ENCODE measurements at regions not wholly inside any gene's neighbourhood (a gene's known extent, or its start where the extent isn't known, plus 50 kb on each side); places are given as distances from the start of the nearest gene placed in this dataset.
"Not testable (repeated sequence)": the region's sequence is repeated elsewhere in the genome, so short reads cannot be mapped to it uniquely, and the experiment has no call there.

DNA sequence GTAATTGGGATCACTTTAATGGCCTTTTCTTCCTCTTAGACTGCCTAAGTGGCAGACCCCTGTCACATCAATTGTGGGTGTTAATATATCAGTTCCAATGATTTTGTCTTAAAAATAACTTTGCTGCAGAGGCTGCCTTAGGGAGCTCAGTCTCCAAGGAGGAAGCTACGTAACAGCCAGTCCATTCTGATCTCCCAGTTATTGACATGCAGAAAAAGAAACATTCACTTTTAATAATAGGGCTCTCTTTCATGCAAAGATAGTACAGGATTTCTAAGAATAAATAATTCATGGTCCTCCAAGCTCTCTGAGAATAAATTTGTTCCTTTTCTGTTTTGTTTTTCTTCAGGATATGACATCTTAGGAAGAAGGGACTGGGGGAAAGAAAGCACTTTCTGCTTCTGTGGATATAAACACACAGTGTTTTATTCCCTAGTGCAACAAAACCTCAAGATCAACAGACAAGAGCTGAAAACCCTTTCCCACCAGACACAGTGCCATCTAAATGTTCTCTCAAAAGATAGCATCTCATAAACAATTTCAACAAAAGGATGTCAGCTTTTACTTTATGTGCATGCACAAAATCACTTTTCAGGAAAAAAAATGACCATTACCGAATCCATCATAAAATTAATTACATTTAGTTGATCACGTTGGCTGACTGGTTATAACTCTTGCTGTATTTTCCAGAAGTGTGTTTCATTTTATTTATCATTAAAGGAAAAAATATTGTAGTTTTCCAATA is 372.4 kb upstream of the SLC7A11 start:
- DNase-seq (ENCODE audit: low spot score): no peak

DNA sequence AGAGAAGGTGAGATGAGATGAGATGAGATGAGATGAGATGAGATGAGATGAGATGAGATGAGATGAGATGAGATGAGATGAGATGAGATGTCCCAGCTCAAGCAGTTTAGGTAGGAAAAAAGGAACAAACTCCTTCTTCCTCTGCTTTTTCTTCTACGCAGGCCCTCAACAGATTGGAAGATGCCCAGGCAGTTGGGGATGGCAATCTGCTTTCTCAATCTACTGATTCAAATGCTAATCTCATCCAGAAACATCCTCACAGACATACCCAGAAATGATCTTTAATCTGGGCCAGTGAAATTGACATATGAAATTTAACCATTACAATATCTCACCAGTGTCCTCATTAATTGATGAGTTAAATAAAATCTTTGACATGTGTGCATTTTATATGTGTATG is 370.3 kb upstream of the SLC7A11 start:
- DNase-seq (ENCODE audit: low spot score): no peak

DNA sequence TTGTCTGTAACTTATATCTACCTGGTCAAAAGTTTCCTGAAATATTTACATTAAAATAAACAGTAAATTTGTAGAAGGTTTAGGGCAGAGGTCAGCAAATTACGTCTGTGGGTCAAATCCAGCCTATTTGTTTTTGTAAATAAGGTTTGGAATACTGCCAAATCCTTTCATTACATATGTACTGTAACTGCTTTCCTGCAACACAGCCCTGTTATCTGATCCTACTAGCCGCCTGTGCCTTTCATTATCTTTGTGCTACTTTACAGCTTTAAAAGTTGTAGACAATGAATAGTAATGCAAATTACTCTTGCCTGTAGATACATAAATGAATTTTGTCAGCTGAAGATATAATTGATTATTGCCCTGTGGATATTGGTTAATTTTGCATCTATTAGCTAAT is 369.6 kb upstream of the SLC7A11 start:
- DNase-seq (ENCODE audit: low spot score): no peak

DNA sequence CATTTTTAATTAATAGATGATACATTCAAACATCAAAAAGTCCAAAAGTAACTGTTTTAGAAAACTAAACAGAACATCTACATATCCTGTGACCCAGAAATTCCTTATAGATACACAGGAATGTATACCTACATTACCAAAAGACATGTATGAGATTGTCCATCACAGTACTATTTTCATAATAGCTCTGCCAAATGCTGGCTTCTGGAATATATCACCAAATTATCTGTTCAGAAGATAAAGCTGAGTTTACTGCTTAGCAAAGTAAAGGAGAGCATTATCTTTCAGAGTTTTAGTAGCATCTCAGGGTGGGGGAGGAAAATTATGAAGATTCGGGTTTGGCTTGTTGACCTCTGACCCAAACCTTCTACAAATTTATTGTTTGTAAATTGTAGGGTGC is 368.9 kb upstream of the SLC7A11 start:
- DNase-seq (ENCODE audit: low spot score): no peak

DNA sequence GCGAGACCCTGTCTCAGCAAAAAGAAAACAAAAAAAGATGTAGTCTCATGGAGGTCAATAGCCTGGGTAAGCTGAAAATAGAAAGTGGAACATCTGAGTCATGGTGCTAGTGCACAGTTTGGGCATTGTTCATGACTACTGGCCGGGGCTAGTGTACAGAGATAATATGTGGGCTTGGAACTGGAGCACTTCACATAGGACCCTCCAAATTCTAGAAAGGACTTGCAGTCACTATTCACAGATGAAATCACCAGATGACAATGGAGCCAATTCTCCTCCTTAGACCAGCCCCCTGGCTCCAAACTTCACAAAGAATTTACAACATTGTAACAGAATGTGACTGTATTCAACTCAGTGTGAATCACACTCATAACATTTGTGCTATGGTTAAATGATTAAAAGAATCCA is 367.8 kb upstream of the SLC7A11 start:
- peak; percentile 18 for DNase-seq (ENCODE audit: low spot score)

DNA sequence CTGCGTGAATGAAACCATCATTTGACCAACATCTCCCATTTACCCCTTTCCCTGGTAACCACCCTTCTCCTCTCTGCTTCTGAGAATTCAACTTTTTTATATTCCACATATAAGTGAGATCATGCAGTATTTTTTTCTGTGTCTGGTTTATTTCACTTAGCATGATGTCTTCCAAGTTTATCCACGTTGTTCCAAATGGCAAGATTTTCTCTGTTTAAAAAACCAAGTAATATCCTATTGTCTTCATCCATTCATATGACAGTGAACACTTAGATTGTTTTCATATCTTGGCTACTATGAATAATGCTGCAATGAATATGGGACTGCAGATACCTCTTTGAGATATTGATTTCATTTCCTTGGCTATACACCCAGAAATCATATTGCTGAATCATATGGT is 362.4 kb upstream of the SLC7A11 start:
- DNase-seq (ENCODE audit: low spot score): no peak

DNA sequence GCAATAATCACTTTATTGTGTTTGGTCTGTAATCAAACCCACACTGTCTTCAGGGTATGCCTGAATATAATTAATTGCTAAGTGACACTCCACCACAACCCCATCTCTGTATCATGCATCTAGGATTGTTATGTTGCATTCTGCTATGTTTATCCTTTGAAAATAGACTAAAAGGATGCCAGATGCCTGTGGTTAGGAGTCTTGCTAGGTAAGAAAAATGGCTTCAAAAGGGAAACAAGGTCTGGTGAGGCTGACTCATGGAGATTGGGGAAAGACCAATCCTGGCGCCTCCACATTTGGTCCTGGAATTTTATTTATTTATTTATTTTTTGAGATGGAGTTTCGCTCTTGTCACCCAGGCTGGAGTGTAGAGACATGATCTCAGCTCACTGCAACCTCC is 360.5 kb upstream of the SLC7A11 start:
- no peak for DNase-seq (ENCODE audit: low spot score)

DNA sequence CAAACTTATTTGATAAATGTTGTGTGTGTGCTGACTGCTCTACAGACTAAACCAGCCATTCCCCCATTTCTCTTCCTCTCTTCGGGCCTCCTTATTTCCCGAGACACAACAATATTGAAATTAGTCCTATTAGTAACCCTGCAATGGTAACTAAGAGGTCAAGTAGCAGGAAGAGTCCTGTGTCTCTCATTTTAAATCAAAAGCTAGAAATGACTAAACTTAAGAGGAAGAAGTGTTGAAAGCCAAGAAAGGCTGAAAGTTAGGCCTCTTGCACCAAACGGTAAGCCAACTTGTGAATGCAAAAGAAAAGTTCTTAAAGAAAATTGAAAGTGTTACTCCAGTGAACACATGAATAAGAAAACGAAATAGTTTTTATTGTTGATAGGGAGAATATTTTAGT is 357.8 kb upstream of the SLC7A11 start:
- DNase-seq (ENCODE audit: low spot score): no peak

DNA sequence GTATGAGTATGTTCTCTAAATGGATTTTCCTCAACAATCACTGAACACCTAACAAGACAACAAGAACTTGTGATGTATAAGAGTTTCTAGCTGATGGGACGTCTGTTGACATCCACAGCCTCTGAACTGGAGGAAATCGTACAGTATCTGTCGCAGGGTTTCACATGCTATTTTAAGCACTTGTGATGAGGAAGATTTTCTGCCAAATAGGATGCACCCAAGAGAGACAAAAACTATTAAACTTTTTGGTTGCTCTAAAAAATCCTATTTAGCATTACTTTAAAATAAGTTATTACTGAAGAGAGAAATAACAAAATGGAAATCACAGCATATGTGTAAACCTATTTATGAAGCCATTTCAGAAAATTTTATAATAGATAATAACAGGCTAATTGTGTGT is 356.1 kb upstream of the SLC7A11 start:
- no peak for DNase-seq (ENCODE audit: low spot score)

DNA sequence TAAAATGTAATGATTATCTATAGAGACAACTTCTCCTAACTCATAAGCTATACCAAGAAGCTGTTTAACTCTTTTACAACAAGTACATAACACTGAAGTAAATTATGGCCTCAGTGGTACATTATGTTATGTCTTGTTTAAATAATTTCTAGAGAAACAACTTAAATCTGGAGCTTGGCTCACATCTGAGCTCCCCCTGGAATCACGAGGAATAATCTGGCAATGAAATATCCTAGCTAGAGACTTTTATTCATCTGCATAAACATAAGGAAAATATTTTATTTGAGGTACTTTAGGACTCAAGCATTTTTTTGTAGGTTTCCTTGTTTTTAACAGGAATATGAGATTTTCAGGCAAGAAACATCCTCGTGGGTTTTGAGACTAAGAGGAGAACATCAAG is 354.7 kb upstream of the SLC7A11 start:
- no peak for DNase-seq (ENCODE audit: low spot score)

DNA sequence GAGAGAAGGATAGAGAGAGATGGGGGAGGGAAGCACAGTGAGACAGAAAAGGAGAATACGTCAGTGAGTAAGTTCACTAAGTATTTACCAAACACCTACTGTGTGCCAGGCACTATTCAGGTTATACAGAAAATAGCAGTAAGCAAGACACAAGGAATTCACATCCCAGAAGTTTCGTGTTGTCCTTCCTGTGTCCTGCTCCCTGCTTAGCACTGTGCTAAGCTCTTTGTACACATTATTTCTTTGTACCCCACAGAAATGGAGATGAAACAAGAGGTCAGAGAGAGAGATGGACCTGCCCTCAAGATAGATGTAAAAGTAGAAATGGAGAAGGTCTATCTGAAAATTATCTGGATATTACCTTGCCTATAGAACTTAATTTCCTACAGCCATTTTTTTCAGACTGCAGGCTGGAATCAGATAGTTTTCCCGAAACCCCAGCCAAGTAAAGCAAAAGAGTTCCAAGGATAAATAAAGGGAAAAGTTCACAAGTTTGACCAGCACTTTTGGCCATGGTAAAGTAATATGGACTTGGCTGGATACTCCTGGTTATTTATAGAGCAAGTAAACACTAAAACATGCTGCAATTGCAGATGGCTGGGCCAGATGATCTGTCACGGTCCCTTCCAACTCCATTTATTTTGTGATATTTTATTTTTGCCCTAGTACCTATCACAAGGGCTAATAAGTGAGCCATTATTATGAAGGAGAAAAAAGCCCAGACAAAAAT is 353.7 kb upstream of the SLC7A11 start:
- DNase-seq (ENCODE audit: low spot score): no peak

DNA sequence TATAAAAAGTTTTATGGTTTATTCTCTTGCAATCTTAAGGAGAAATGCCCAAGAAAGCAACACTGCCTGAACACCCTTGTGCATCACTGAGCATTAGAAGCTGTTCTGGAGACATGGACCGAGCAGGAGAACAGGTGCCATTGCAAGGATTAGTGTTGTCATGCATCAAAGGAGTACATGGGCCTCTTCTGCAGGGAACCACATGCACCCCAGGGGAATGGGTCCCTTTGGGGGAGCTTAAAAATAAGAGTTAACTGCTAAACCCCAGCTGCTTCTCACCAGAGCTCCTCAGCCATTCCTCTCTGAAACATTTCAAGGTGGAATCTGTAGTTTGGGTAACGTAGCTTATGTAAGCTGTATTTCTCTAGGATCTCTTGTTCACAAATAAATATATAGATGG is 353.0 kb upstream of the SLC7A11 start:
- no peak for DNase-seq (ENCODE audit: low spot score)

DNA sequence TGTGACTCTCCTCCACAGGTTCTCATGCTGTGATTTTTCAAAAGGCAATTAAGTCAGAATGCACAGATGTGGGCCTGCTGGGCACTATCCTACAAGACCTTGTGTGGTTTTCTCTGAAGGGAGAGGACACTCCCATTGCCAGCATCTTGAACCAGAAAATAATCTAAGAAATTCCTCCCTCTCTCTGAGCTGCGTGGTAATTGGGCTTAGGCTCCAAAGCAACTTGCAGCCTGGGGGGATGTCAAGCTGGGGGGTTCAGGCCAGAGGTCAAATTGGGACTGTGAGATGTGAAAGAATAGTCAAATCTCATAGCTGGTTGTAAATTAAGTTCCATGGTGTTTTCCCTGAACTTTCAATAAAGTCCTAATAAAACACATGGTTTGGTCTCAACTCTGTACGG is 350.6 kb upstream of the SLC7A11 start:
- DNase-seq (ENCODE audit: low spot score): no peak

DNA sequence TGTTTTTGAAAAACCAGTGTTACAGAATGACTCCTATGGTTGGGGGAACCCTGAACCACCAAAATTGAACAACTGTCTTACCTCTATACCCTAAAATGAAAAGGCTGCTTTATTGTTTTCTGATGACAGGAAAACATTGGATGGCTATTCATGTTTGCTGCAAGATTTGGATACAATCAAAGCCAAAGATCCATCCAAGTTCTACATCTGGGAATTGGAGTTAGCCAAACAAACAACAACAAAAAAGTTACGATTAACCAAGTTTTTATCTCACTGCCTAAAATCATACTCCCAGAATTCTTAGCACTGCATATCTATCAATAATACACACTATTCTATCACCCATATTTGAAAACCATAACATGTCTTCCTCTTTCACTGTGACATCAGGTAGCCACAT is 349.7 kb upstream of the SLC7A11 start:
- no peak for DNase-seq (ENCODE audit: low spot score)

DNA sequence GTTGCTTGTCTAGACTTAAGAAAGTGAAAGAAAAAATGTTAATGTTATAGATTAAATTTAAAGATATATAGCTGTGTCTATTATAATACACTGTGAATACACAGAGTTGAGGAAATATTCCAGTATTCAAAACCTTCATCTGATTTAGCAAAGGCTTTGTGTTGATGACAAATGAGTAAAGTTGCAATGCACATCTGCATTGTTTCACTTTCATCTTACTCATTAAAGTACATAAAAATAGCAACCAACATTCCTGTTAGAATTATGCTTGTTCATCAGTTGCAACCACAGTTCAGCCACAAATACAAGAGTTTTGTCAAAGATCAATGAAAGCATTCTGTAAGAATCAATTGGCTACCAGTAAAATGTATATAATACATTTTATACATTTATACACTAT is 346.4 kb upstream of the SLC7A11 start:
- DNase-seq (ENCODE audit: low spot score): no peak

DNA sequence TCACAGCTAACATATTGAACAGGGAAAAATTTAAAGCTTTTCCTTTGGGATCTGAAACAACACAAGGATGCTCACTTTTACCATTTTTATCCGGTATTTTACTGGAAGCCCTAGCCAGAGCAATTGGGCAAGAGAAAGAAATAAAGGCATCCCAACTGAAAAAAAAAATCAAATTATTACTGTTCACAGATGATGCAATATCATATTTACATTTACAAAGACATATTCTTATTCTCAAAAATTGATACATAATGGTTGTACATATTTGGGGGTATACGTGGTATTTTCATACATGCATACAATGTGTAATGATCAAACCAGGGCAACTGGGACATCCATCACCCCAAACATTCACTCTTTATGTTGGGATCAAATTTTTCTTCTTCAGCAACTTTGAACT is 337.0 kb upstream of the SLC7A11 start:
- DNase-seq (ENCODE audit: low spot score): no peak

DNA sequence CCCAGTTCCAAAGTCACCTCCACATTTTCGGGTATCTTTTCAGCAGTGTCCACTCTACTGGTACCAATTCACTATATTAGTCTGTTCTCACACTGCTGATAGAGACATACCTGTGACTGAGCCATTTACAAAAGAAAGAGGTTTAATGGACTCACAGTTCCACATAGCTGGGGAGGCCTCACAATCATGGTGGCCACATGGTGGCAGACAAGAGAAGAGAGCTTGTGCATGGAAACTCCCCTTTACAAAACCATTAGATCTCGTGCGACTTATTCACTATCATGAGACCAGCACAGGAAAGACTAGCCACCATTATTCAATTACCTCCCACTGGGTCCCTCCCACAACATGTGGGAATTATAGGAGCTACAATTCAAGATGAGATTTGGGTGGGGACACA is 335.7 kb upstream of the SLC7A11 start:
- not testable (repeated sequence) for DNase-seq (ENCODE audit: low spot score)

DNA sequence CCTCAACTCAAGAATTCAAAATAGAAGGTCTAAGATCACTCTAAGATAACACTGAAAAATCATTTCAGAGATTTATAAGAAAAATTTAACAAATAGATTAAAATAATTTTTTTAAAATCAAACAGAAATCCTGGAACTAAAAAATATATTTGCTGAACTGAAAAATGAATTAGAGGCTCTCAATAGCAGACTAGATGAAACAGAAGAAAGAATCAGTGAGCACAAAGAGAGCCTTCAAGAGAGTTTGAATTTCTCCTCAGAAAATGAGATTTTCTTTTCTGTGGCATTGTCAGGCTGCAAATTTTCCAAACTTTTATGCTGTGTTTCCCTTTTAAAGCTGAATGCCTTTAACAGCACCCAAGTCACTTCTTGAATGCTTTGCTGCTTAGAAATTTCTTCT is 335.0 kb upstream of the SLC7A11 start:
- DNase-seq (ENCODE audit: low spot score): no peak

DNA sequence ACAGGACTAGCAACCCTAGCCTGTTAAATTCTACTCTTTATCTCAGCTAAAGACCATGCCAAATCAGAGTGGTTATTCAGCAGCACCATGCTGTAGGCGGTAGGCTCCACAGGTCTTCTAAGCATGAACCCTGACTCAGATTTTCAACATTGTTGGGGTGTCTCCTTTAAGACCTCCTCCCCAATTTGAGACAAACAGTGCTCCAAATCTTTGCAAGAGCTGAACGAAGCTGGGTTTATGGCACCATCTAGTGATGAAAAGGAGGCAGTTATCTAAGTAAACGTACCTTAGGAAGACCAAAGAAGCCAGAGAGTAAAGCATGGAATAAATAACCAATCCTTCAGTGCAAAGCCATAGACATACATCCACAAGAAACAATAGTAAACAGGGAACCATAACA is 334.5 kb upstream of the SLC7A11 start:
- DNase-seq (ENCODE audit: low spot score): no peak

DNA sequence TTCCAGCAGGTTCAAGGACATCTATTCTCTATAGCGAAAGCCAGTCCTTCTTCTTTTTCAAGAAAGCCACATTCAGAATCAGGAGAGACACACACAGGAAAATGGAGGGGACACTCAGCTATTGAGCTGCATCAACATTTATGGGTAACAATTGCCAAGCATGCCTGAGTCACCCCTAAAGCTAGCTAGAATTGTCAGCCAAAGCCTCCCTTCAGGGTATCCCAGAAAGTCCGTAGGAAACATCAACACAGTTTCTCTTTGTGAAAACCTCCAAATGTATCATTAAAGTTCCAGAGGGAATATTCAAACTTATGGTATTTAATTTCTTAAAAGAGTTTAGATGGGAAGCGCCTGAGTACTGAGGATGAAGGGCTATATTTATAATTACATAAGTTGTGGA is 331.1 kb upstream of the SLC7A11 start:
- no peak for DNase-seq (ENCODE audit: low spot score)

DNA sequence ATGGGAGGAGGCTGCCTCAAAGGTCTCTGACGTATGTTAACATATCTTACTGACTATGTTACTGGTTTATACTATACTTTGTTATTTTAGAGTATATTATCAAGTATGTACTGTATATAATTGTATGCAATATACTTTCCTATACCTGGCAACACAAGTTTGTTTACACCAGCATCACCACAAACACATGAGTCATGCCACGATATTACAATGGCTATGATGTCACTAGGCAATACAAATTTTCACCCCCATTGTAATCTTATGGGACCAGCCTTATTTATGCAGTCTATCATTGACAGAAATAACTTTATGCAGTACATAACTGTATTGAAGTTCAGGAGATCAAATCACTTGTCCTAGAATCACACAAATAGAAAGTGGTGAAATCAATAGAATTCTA is 329.9 kb upstream of the SLC7A11 start:
- no peak for DNase-seq (ENCODE audit: low spot score)

DNA sequence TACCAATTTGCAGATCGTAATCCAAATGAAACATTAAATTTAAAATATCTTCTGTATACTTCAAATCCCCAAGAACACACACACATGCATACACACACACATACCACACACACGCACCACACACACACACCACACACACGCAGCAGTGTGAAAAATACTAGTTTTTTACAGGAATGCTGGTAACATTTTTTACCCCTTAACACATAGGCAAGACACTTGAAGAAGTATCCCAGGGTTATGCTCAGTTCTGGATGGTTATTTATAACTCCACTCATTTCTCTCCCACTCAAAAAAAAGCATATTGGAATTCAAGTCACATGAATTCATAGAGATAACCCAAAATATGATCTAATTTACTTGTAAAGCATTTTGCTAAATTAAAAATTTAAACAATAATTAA is 325.5 kb upstream of the SLC7A11 start:
- DNase-seq (ENCODE audit: low spot score): no peak

DNA sequence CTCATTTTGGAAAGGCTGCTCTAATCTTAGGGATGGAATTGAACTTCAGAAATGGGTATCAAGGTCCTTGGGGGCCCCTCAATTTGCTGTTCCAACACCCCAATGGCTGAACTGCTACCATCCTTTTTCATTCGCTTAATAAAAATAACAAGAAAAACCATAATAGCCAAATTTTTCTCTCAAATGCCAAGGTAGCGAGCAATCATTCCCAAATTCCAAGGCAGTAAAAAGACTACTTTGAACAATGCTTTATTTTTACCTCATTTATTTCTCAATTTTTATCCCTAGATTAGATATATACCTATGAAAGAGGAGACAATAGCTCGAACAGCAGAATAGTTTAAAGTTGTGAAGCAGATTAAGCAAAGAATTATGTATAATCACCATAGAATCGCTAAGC is 323.4 kb upstream of the SLC7A11 start:
- no peak for DNase-seq (ENCODE audit: low spot score)

DNA sequence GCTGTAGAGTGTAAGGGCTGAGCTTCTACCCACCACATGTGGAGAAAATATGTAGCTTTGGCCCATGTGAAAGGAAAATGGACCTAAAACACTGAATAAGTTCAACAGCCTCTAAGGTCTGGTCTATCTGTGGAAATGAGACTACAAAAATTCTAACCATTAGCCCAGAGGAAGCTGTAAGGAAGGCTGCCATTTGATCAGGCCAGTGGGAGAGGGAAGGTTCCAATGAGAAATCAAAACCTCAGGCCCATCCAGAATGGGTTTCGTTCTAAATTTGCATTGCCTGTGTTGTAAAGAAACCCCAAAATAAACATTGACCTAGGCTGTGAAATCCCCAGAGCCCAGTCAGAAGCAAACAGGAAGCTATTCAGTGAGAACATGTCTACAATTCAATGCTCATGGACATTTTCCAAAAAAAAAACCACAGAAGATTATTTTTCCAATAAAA is 320.4 kb upstream of the SLC7A11 start:
- DNase-seq (ENCODE audit: low spot score): no peak

Data from globus pallidus (tissue), 1 donor.